HG02623 (cell line): ENCODE measurements at regions not wholly inside any gene's neighbourhood (a gene's known extent, or its start where the extent isn't known, plus 50 kb on each side); places are given as distances from the start of the nearest gene placed in this dataset.
"Not testable (repeated sequence)": the region's sequence is repeated elsewhere in the genome, so short reads cannot be mapped to it uniquely, and the experiment has no call there.

Source experiments
- ATAC-seq: cut with Tn5 transposase; IDR thresholded peaks from one replicate; pipeline ENCODE4 v1.9.1; 2021; ENCODE audit warnings: moderate library complexity; ENCODE audit not compliant: unreplicated experiment

GRCh38 chr10:36026656-36027390, 384.7 kb upstream of the FZD8 start:
- no peak for ATAC-seq

- no peak for ATAC-seq
These were observed 384.0 kb upstream of the FZD8 start for GRCh38 chr10:36026081-36026480.

- ATAC-seq: no peak
These were observed 381.8 kb upstream of the FZD8 start for GRCh38 chr10:36023939-36024338.

GRCh38 chr10:36021096-36021495, 379.0 kb upstream of the FZD8 start:
- ATAC-seq: no peak

GRCh38 chr10:36019749-36020148, 377.7 kb upstream of the FZD8 start:
- ATAC-seq: no peak

- no peak for ATAC-seq
These were observed 376.9 kb upstream of the FZD8 start for GRCh38 chr10:36018996-36019395.

- ATAC-seq: no peak
These were observed 375.0 kb upstream of the FZD8 start for GRCh38 chr10:36017137-36017536.

GRCh38 chr10:36007369-36007768, 365.3 kb upstream of the FZD8 start:
- no peak for ATAC-seq

- ATAC-seq: no peak
These were observed 361.6 kb upstream of the FZD8 start for GRCh38 chr10:36003688-36004087.

- no peak for ATAC-seq
These were observed 361.0 kb upstream of the FZD8 start for GRCh38 chr10:36003031-36003600.

- no peak for ATAC-seq
These were observed 360.3 kb upstream of the FZD8 start for GRCh38 chr10:36002445-36002844.

GRCh38 chr10:36000754-36001153, 358.7 kb upstream of the FZD8 start:
- ATAC-seq: not testable (repeated sequence)

GRCh38 chr10:35998026-35998425, 355.9 kb upstream of the FZD8 start:
- ATAC-seq: no peak

GRCh38 chr10:35995485-35995884, 353.4 kb upstream of the FZD8 start:
- ATAC-seq: no peak

GRCh38 chr10:35993591-35994515, 351.8 kb upstream of the FZD8 start:
- ATAC-seq: no peak

GRCh38 chr10:35992107-35992506, 350.0 kb upstream of the FZD8 start:
- no peak for ATAC-seq

- ATAC-seq: no peak
These were observed 344.8 kb upstream of the FZD8 start for GRCh38 chr10:35986756-35987502.

GRCh38 chr10:35979116-35979515, 337.0 kb upstream of the FZD8 start:
- ATAC-seq: no peak

GRCh38 chr10:35973912-35974591, 332.0 kb upstream of the FZD8 start:
- not testable (repeated sequence) for ATAC-seq

- no peak for ATAC-seq
These were observed 330.2 kb upstream of the FZD8 start for GRCh38 chr10:35972275-35972674.
